ENCODE measurements at regions not wholly inside any gene's neighbourhood (a gene's known extent, or its start where the extent isn't known, plus 50 kb on each side); places are given as distances from the start of the nearest gene placed in this dataset.

DNA sequence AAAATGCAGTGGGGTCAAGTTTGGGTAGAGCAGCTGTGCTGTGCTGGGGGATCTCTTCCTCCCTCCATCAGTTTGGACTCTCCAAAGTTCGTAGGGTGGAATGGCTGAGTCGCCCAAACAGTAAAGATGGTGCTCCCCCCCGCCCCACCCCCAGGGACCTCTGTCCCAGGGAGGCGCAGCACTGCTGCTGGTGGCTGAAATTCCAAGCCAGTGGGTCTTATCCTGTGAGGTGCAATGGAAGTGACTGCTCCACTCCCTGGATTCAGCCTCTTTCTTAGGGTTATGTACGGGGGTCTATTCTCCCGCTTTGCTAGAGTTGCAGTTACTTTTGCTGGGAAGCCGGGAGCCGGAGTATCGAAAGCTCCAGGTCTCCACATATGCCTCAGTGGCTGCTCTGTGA is 97.5 kb upstream of the CTAGE1 start:
- no peak overlapping the region for H3K4me3 ChIP-seq (ENCODE audit: low read depth, low read length)
- TF ChIP-seq, protein P1, sequence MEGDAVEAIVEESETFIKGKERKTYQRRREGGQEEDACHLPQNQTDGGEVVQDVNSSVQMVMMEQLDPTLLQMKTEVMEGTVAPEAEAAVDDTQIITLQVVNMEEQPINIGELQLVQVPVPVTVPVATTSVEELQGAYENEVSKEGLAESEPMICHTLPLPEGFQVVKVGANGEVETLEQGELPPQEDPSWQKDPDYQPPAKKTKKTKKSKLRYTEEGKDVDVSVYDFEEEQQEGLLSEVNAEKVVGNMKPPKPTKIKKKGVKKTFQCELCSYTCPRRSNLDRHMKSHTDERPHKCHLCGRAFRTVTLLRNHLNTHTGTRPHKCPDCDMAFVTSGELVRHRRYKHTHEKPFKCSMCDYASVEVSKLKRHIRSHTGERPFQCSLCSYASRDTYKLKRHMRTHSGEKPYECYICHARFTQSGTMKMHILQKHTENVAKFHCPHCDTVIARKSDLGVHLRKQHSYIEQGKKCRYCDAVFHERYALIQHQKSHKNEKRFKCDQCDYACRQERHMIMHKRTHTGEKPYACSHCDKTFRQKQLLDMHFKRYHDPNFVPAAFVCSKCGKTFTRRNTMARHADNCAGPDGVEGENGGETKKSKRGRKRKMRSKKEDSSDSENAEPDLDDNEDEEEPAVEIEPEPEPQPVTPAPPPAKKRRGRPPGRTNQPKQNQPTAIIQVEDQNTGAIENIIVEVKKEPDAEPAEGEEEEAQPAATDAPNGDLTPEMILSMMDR (IDR thresholded peaks at IDR 0.05; ENCODE audit: insufficient read depth, low read length, missing control alignments) = no peak
- POLR2A ChIA-PET = no interaction called here
- CTCF ChIA-PET = no interaction called here
- DNase-seq (ENCODE audit: low read depth, low spot score) = no peak

DNA sequence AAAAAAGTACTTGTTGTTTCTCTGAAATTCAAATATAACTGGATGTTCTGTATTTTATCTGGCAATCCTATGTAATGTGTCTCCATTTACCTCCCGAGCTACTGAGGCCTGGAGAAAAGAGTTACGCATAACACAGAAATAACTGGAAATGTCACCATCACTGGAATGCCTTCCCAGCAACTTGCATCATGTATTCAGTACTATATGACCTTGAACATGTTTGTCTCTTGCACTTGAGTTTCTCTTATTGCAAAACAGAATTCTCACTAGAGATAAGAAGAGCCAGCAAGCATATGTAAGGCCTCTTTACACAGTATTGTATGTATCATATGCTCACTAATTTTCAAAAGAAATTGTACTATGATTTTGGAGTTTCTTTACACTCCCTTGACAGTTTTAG is 99.6 kb upstream of the CTAGE1 start:
- ChIA-PET CTCF (no interaction called here), POLR2A (no interaction called here)
- H3K4me3 ChIP-seq (ENCODE audit: low read depth, low read length) = no peak overlapping the region
- TF ChIP-seq, protein P1 (IDR thresholded peaks at IDR 0.05; ENCODE audit: insufficient read depth, low read length, missing control alignments) = no peak
- DNase-seq (ENCODE audit: low read depth, low spot score) = no peak

DNA sequence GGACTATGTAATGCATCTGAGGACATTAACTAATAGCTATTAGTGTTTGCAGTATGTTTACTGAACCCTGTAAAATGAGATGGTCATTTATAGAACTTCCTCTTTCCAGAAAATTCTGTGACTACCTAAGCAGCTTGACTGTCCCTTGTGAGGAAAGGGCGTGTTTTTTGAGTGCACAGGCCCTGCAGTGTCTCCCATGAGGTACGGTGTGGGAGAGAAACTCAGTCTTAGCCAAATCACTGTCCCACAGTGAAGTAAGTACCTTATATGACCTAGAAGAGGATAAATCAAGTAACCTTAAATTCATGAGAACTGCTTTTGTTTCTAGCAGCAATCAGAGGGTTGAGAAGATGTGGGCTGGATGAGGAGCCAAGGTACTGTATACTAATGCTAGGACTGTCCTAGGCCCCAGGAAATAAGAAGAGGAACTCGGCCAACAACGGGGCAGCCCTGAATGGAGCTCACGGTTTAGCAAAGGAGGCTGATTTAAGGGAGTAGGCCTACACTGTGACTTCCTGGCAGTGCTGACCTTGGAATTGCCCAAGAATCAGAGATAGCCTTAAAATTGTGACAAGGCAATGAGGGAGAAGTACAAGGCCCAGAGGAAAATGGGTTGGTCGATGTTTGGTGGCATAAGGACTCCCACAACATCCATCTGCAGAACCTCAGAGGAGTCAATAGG is 103.5 kb upstream of the CTAGE1 start:
- POLR2A ChIA-PET = no interaction called here
- TF ChIP-seq, protein P1 (IDR thresholded peaks at IDR 0.05; ENCODE audit: insufficient read depth, low read length, missing control alignments) = no peak

DNA sequence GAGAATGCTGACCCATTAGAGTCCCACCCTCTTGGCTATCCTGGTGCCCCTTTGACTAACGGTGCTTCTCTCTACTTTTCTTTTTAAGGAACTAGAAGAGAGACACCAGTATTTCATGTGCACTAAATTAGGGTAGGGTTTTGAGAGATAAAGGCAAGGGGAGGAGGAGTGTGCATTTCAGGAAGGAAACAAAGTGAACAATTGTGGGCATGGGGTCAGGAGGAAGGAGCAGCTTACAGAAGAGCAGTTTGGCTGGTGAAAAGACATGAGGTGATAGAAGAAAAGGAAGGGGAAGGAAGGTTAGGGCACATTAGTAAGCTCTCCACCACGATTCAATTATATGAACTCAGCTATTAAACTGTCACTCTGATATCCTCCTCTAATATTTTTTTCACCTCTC is 105.8 kb upstream of the CTAGE1 start:
- CTCF ChIA-PET = interaction anchor here (1.2 kb wide), 1 partner anchor 14 kb away, joined by 3 read pairs; no protein-coding TSS in a partner anchor
- DNase-seq (ENCODE audit: low read depth, low spot score) = no peak
- no peak overlapping the region for H3K4me3 ChIP-seq (ENCODE audit: low read depth, low read length)
- TF ChIP-seq, protein P1 (IDR thresholded peaks at IDR 0.05; ENCODE audit: insufficient read depth, low read length, missing control alignments) = no peak
- POLR2A ChIA-PET = no interaction called here

More for the DNA sequence above, 103.5 kb upstream of the CTAGE1 start:
- CTCF ChIA-PET = interaction anchor here (0.6 to 1.2 kb wide), 2 partner anchors 20 to 40 kb away, joined by 3 to 5 read pairs; no protein-coding TSS in a partner anchor
- DNase-seq (ENCODE audit: low read depth, low spot score) = no peak
- no peak overlapping the region for H3K4me3 ChIP-seq (ENCODE audit: low read depth, low read length)

DNA sequence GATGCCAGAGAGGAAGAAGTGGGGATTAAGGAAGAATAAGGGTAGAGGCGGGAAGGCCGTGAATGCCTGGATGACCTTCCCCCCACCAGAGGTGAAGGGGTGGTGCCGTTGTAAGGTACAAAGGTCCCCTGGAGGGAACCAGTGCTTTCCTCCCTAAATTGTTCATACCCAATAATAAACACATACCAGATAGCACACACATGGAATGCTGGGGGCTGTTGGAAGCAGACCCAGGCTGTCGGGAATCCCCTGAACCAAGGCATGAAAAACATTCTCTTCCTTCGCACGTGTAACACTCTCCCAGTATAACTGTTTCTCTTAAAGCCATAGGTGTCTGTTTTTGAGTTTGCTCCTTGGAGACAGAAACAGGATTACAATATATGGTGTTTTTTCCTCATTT is 107.1 kb upstream of the CTAGE1 start:
- DNase-seq (ENCODE audit: low read depth, low spot score) = no peak
- POLR2A ChIA-PET = no interaction called here
- TF ChIP-seq, protein P1 (IDR thresholded peaks at IDR 0.05; ENCODE audit: insufficient read depth, low read length, missing control alignments) = no peak
- CTCF ChIA-PET = no interaction called here
- H3K4me3 ChIP-seq (ENCODE audit: low read depth, low read length) = no peak overlapping the region

DNA sequence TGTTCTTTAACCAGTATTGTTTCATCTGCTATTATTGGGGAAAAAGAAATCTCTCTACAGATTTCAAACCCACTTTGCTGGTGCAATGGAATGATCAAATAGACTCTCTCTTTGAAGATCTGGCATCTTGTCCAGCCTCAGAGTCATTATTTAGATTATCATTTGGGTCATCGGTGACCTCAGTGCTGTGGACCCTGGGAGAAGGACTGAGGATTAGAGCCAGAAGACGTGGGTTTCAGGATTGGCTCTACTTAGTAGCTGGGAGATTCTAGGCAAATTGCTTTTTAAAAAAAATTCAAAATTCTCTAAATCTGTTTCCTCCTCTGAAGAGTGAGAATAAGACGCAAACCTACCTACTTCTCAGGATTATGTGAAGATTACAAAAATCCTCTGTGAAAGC is 107.6 kb upstream of the CTAGE1 start:
- DNase-seq (ENCODE audit: low read depth, low spot score) = no peak
- POLR2A ChIA-PET = no interaction called here
- CTCF ChIA-PET = no interaction called here
- H3K4me3 ChIP-seq (ENCODE audit: low read depth, low read length) = no peak overlapping the region
- TF ChIP-seq, protein P1 (IDR thresholded peaks at IDR 0.05; ENCODE audit: insufficient read depth, low read length, missing control alignments) = no peak
